Type B pancreatic cell (in vitro differentiated cells): ENCODE measurements at regions not wholly inside any gene's neighbourhood (a gene's known extent, or its start where the extent isn't known, plus 50 kb on each side); places are given as distances from the start of the nearest gene placed in this dataset.
"Not testable (repeated sequence)": the region's sequence is repeated elsewhere in the genome, so short reads cannot be mapped to it uniquely, and the experiment has no call there.

Experiments
- DNase-seq: peaks from one replicate; pipeline ENCODE4 v3.0.0; 2021; ENCODE audit warnings: mixed read lengths; ENCODE audit not compliant: unreplicated experiment; ENCODE audit errors: extremely low spot score
- H3K27ac Mint-ChIP-seq: 2 replicates; pipeline ENCODE4 v1.8.0; 2021; ENCODE audit warnings: mild to moderate bottlenecking, mixed read lengths
- H3K27me3 Mint-ChIP-seq: 2 replicates; pipeline ENCODE4 v1.8.0; 2021; ENCODE audit warnings: mixed read lengths
- H3K36me3 Mint-ChIP-seq: 2 replicates; pipeline ENCODE4 v1.8.0; 2021; ENCODE audit warnings: mixed read lengths
- H3K4me1 Mint-ChIP-seq: one replicate; pipeline ENCODE4 v1.8.0; 2021; ENCODE audit warnings: mixed read lengths; ENCODE audit not compliant: unreplicated experiment
- H3K4me3 Mint-ChIP-seq: 2 replicates; pipeline ENCODE4 v1.8.0; 2021; ENCODE audit warnings: mild to moderate bottlenecking, mixed read lengths
- H3K9me3 Mint-ChIP-seq: 2 replicates; pipeline ENCODE4 v1.8.0; 2021; ENCODE audit warnings: mixed read lengths
- CTCF ChIP-seq: fragments of 200-600 bp; sonication (generic); conservative IDR thresholded peaks from 2 replicates; pipeline ENCODE4 v1.5.0; 2021; ENCODE audit warnings: antibody characterized with exemption, mild to moderate bottlenecking

GRCh38 chr2:57475391-57475790 is 571.2 kb upstream of the VRK2 start:
- no peak for DNase-seq
- Mint-ChIP-seq H3K27ac (no peak overlapping the region), H3K4me3 (no peak overlapping the region), H3K27me3 (no peaks in the 10 kb centered on the region), H3K4me1 (no peaks in the 10 kb centered on the region), H3K36me3 (no peaks in the 10 kb centered on the region), H3K9me3 (no peaks in the 10 kb centered on the region)
- TF ChIP-seq CTCF, result no peak

- no peaks in the 10 kb centered on the region for H3K36me3 Mint-ChIP-seq
- H3K27ac Mint-ChIP-seq, result no peak overlapping the region
- H3K9me3 Mint-ChIP-seq, result no peaks in the 10 kb centered on the region
- no peak for TF ChIP-seq CTCF
- no peak overlapping the region for H3K4me3 Mint-ChIP-seq
- H3K4me1 Mint-ChIP-seq, result no peaks in the 10 kb centered on the region
- H3K27me3 Mint-ChIP-seq, result peaks cover 5% of the 10 kb centered on the region
- no peak for DNase-seq
These were observed 566.6 kb upstream of the VRK2 start for GRCh38 chr2:57479981-57480380.

- Mint-ChIP-seq H3K9me3 (peaks cover 4% of the 10 kb centered on the region), H3K27ac (no peak overlapping the region), H3K4me3 (no peak overlapping the region), H3K27me3 (no peaks in the 10 kb centered on the region), H3K36me3 (no peaks in the 10 kb centered on the region), H3K4me1 (no peaks in the 10 kb centered on the region)
- no peak for DNase-seq
- no peak for TF ChIP-seq CTCF
These were observed 558.5 kb upstream of the VRK2 start for GRCh38 chr2:57488061-57488460.

- no peak for TF ChIP-seq CTCF
- H3K36me3 Mint-ChIP-seq, result no peaks in the 10 kb centered on the region
These were observed 555.9 kb upstream of the VRK2 start for GRCh38 chr2:57490741-57491140.

GRCh38 chr2:57491213-57491612 is 555.4 kb upstream of the VRK2 start:
- H3K36me3 Mint-ChIP-seq, result no peaks in the 10 kb centered on the region

More at GRCh38 chr2:57490741-57491140, 555.9 kb upstream of the VRK2 start:
- peaks cover 9% of the 10 kb centered on the region for H3K9me3 Mint-ChIP-seq
- H3K27ac Mint-ChIP-seq, result no peak overlapping the region
- no peaks in the 10 kb centered on the region for H3K4me1 Mint-ChIP-seq
- H3K4me3 Mint-ChIP-seq, result no peak overlapping the region
- no peaks in the 10 kb centered on the region for H3K27me3 Mint-ChIP-seq
- no peak for DNase-seq

GRCh38 chr2:57493966-57494365 is 552.6 kb upstream of the VRK2 start:
- not testable (repeated sequence) for H3K4me3 Mint-ChIP-seq, H3K4me1 Mint-ChIP-seq, H3K36me3 Mint-ChIP-seq, H3K9me3 Mint-ChIP-seq, DNase-seq, H3K27ac Mint-ChIP-seq, H3K27me3 Mint-ChIP-seq

More at GRCh38 chr2:57491213-57491612, 555.4 kb upstream of the VRK2 start:
- no peaks in the 10 kb centered on the region for H3K4me1 Mint-ChIP-seq
- DNase-seq, result no peak
- H3K27ac Mint-ChIP-seq, result no peak overlapping the region
- TF ChIP-seq CTCF, result no peak
- no peaks in the 10 kb centered on the region for H3K27me3 Mint-ChIP-seq
- peaks cover 9% of the 10 kb centered on the region for H3K9me3 Mint-ChIP-seq
- no peak overlapping the region for H3K4me3 Mint-ChIP-seq
